Fibroblast of lung (primary cell): ENCODE measurements at regions not wholly inside any gene's neighbourhood (a gene's known extent, or its start where the extent isn't known, plus 50 kb on each side); places are given as distances from the start of the nearest gene placed in this dataset.

Source experiments
- EZH2 ChIP-seq: IDR thresholded peaks from 2 replicates; pipeline ENCODE4 v1.5.1; 2012; ENCODE audit warnings: low read length, control low read depth, mild to moderate bottlenecking; ENCODE audit errors: missing control alignments
- TF ChIP-seq, protein P1 (sequence below), 2 donors: IDR thresholded peaks in 1 of 2; conservative IDR thresholded peaks in 1 of 2; 1 replicate in 1 of 2; 2 replicates in 1 of 2; pipeline ENCODE4 v1.5.1; 2011 to 2012; ENCODE audit warnings: low read length in 2 of 2, control low read depth in 1 of 2, inconsistent platforms in 1 of 2, low read depth in 1 of 2, mild to moderate bottlenecking in 1 of 2

DNA sequence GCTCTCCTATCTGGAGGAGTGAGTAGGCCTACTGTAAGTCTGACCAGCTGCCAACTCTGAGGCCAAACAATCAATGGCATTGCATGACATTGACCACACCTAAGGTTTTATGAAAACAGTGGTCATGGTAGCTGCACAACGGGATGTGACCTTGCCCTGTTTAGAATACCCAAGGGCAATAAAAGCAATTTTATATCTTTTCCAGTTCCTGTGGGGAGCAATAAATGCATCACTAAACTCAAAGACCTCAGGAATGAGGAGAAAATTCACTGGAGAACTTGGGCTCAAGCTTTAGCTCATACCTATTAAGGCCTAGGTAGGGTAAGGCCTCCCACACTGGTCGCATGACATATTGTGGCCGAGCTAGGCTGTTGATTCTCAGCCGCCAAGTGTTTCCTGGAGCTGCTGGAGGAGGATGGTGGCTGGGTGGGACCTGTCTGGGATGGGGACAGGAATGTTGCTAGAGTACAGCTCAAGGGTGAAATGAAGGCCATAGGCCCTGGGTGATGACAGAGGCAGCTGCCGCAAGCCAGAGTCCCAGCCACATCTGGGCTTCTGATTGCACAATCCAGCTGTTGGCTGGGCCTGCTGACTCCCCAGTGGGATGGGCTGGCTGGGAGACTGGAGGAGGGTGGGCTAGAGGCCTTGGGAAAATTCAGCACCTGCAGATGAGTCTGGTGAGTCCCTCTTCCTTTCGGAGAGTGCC lies 313.7 kb downstream of the CYP26B1 start:
- TF ChIP-seq, protein P1, sequence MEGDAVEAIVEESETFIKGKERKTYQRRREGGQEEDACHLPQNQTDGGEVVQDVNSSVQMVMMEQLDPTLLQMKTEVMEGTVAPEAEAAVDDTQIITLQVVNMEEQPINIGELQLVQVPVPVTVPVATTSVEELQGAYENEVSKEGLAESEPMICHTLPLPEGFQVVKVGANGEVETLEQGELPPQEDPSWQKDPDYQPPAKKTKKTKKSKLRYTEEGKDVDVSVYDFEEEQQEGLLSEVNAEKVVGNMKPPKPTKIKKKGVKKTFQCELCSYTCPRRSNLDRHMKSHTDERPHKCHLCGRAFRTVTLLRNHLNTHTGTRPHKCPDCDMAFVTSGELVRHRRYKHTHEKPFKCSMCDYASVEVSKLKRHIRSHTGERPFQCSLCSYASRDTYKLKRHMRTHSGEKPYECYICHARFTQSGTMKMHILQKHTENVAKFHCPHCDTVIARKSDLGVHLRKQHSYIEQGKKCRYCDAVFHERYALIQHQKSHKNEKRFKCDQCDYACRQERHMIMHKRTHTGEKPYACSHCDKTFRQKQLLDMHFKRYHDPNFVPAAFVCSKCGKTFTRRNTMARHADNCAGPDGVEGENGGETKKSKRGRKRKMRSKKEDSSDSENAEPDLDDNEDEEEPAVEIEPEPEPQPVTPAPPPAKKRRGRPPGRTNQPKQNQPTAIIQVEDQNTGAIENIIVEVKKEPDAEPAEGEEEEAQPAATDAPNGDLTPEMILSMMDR (conservative IDR thresholded peaks at IDR 0.05 in 1 of 2, IDR thresholded peaks at IDR 0.05 in 1 of 2; ENCODE audit: low read depth in 1 of 2, low read length in 2 of 2): no peak
- TF ChIP-seq EZH2: no peak
